HG02870 (cell line): ENCODE measurements at regions not wholly inside any gene's neighbourhood (a gene's known extent, or its start where the extent isn't known, plus 50 kb on each side); places are given as distances from the start of the nearest gene placed in this dataset.

Experiments used
- ATAC-seq: cut with Tn5 transposase; IDR thresholded peaks from one replicate; pipeline ENCODE4 v1.9.1; 2021; ENCODE audit warnings: mild to moderate bottlenecking, moderate library complexity; ENCODE audit not compliant: unreplicated experiment

- no peak for ATAC-seq
Measured at GRCh38 chr4:100569196-100569595, 51.4 kb upstream of the EMCN start.
